Heart left ventricle (tissue), 16 donors: ENCODE measurements at regions not wholly inside any gene's neighbourhood (a gene's known extent, or its start where the extent isn't known, plus 50 kb on each side); places are given as distances from the start of the nearest gene placed in this dataset.
"Not testable (repeated sequence)": the region's sequence is repeated elsewhere in the genome, so short reads cannot be mapped to it uniquely, and the experiment has no call there.

Experiments
- ATAC-seq, 4 donors: fragments of 200-7000 bp; cut with Tn5 transposase; one replicate each; pipeline ENCODE4 v1.9.1; 2020 to 2022; ENCODE audit warnings: moderate library complexity in 4 of 4, mild to moderate bottlenecking in 3 of 4, moderate number of reproducible peaks in 1 of 4
- DNase-seq, 5 donors: peaks; one replicate each; pipeline ENCODE4 v3.0.0-alpha.2; 2020
- H3K27ac ChIP-seq, 12 donors: fragments of 200-600 bp; sonication (generic) in 4 of 12; one replicate each; pipeline versions ENCODE4 v1.5.0 to v1.8.0; 2016 to 2022; ENCODE audit warnings: mild to moderate bottlenecking in 2 of 12
- H3K27me3 ChIP-seq, 9 donors: fragments of 200-600 bp; sonication (generic) in 2 of 9; one replicate each; pipeline versions ENCODE4 v1.5.1 to v1.8.0; 2016 to 2022; ENCODE audit warnings: mild to moderate bottlenecking in 3 of 9
- H3K36me3 ChIP-seq, 9 donors: fragments of 200-600 bp; sonication (generic) in 2 of 9; one replicate each; pipeline versions ENCODE4 v1.5.0 to v1.8.0; 2018 to 2022; ENCODE audit warnings: mild to moderate bottlenecking in 2 of 9
- H3K4me1 ChIP-seq, 12 donors: fragments of 200-600 bp; sonication (generic) in 4 of 12; one replicate each; pipeline versions ENCODE4 v1.5.0 to v1.8.0; 2016 to 2022; ENCODE audit warnings: mild to moderate bottlenecking in 3 of 12
- H3K4me3 ChIP-seq, 12 donors: fragments of 200-600 bp; sonication (generic) in 4 of 12; one replicate each; pipeline versions ENCODE4 v1.5.0 to v1.8.0; 2017 to 2022; ENCODE audit warnings: mild to moderate bottlenecking in 9 of 12, moderate library complexity in 4 of 12
- H3K9me3 ChIP-seq, 12 donors: fragments of 200-600 bp; sonication (generic) in 4 of 12; one replicate each; pipeline versions ENCODE4 v1.5.0 to v1.8.0; 2016 to 2022; ENCODE audit warnings: mild to moderate bottlenecking in 1 of 12
- CTCF ChIP-seq, 12 donors: fragments of 200-600 bp; sonication (generic) in 4 of 12; IDR thresholded peaks; one replicate each; pipeline versions ENCODE4 v1.5.0 to v1.8.0; 2018 to 2022; ENCODE audit warnings: antibody characterized with exemption in 12 of 12, mild to moderate bottlenecking in 5 of 12
- POLR2A ChIP-seq, 2 donors: fragments of 450-650 bp; IDR thresholded peaks; one replicate each; pipeline ENCODE4 v1.6.1; 2017; ENCODE audit warnings: antibody characterized with exemption in 2 of 2, mild to moderate bottlenecking in 2 of 2, moderate library complexity in 2 of 2
- WGBS, 4 donors: extraction: QIAGEN DNeasy Blood & Tissue Kit in 2 of 4; methylation state at CpG; one replicate each; pipeline versions ENCODE4 v1.1.5 to v1.1.7; 2013 to 2018; 5-methylcytosine and 5-hydroxymethylcytosine counted together
- intact Hi-C, 10 donors: fragments of 100-400 bp; cut with DNase I; formaldehyde crosslinking; loops; one replicate each; pipeline versions ENCODE4 v1.11.1 to v1.14.2; 2022
- donor health status: ischemic (EF 13 %, LVEDD 7.1; RV severe dilation, severe dysfunction).
- donor health status: healthy with polysubstance abuse.
- donor health status: DM: no; HTN: yes; CAD: no.
- donor health status: DM: no; HTN: no; CAD: no.
- donor health status: ischemic (EF 25% LVEDD 6.9; RV normal size, moderate dysfunction).
- donor health status: ischemic (EF 25% LVEDD 5.7; RV mildly dilated, moderate dysfunction).
- donor health status: healthy.
- donor health status: DM: yes; HTN: yes; CAD: no.
- donor health status: ischemic (EF 35%, LVEDD 5.7; RV mildly dilated, moderate dysfunction).
- donor health status: nonischemic (EF 11% LVEDD 7.7; RV severe dilation, severe dysfunction).
- donor health status: DM: yes; HTN: yes; CAD: no.
- donor health status: PGD.
- donor health status: ischemic (EF 29% LVEDD 5.4; RV normal size, mild dysfunction).
- donor health status: nonischemic (EF 23%, LVEDD 6.1; RV moderate dilation, normal function).

- no peaks in the 10 kb centered on the region for H3K36me3 ChIP-seq
- TF ChIP-seq CTCF (IDR thresholded peaks at IDR 0.05) = no peak
- TF ChIP-seq POLR2A (IDR thresholded peaks at IDR 0.05) = no peak
- H3K27me3 ChIP-seq = no peaks in the 10 kb centered on the region
- no peaks in the 10 kb centered on the region for H3K9me3 ChIP-seq
- no peaks in the 10 kb centered on the region for H3K4me1 ChIP-seq
- intact Hi-C loops = no loop called here
- ATAC-seq = no peak
- H3K4me3 ChIP-seq = no peak overlapping the region
- H3K27ac ChIP-seq = no peak overlapping the region
- WGBS, 4 donors = 64 to 76% (median 66%) methylated on average over 4 of the region's 4 CpGs
- DNase-seq = no peak
These were observed 147.2 kb downstream of the SEM1 start for GRCh38 chr7:96562458-96562857.

- no peak for ATAC-seq
- H3K27ac ChIP-seq = no peak overlapping the region
- 88 to 98% (median 95%) methylated on average over 1 of the region's 1 CpG for WGBS, 4 donors
These were observed 147.8 kb downstream of the SEM1 start for GRCh38 chr7:96561892-96562291.

GRCh38 chr7:96558530-96558929 is 151.1 kb downstream of the SEM1 start:
- 83 to 87% (median 83%) methylated on average over 2 of the region's 2 CpGs for WGBS, 4 donors
- Histone ChIP-seq H3K36me3 (no peaks in the 10 kb centered on the region), H3K27ac (no peak overlapping the region), H3K4me3 (no peak overlapping the region), H3K4me1 (no peaks in the 10 kb centered on the region), H3K27me3 (no peaks in the 10 kb centered on the region), H3K9me3 (no peaks in the 10 kb centered on the region)
- ATAC-seq (no peak), DNase-seq (no peak)
- intact Hi-C loops = no loop called here
- TF ChIP-seq CTCF (IDR thresholded peaks at IDR 0.05) (no peak), POLR2A (IDR thresholded peaks at IDR 0.05) (no peak)

More at GRCh38 chr7:96561892-96562291, 147.8 kb downstream of the SEM1 start:
- H3K4me1 ChIP-seq = no peaks in the 10 kb centered on the region
- intact Hi-C loops = no loop called here
- H3K4me3 ChIP-seq = no peak overlapping the region
- H3K9me3 ChIP-seq = no peaks in the 10 kb centered on the region
- no peaks in the 10 kb centered on the region for H3K36me3 ChIP-seq
- no peak for DNase-seq
- TF ChIP-seq CTCF (IDR thresholded peaks at IDR 0.05) (no peak), POLR2A (IDR thresholded peaks at IDR 0.05) (no peak)
- no peaks in the 10 kb centered on the region for H3K27me3 ChIP-seq

- 92 to 97% (median 96%) methylated on average over 8 to 9 of the region's 9 CpGs for WGBS, 4 donors
- Histone ChIP-seq H3K27me3 (no peaks in the 10 kb centered on the region), H3K4me3 (no peak overlapping the region), H3K9me3 (no peaks in the 10 kb centered on the region), H3K36me3 (no peaks in the 10 kb centered on the region), H3K27ac (no peak overlapping the region), H3K4me1 (no peaks in the 10 kb centered on the region)
- DNase-seq (no peak), ATAC-seq (no peak)
- no peak for TF ChIP-seq CTCF (IDR thresholded peaks at IDR 0.05)
- TF ChIP-seq POLR2A (IDR thresholded peaks at IDR 0.05) = no peak
- intact Hi-C loops = no loop called here
These were observed 151.6 kb downstream of the SEM1 start for GRCh38 chr7:96558093-96558492.

GRCh38 chr7:96557598-96557997 is 152.0 kb downstream of the SEM1 start:
- H3K4me3 ChIP-seq, H3K4me1 ChIP-seq, intact Hi-C loops, ATAC-seq, H3K9me3 ChIP-seq, H3K27ac ChIP-seq, H3K36me3 ChIP-seq, DNase-seq, H3K27me3 ChIP-seq: not testable (repeated sequence)
- WGBS, 4 donors = 73 to 85% (median 77%) methylated on average over 8 to 13 of the region's 13 CpGs
